HG02884 (cell line): ENCODE measurements at regions not wholly inside any gene's neighbourhood (a gene's known extent, or its start where the extent isn't known, plus 50 kb on each side); places are given as distances from the start of the nearest gene placed in this dataset.

Experiments used
- ATAC-seq: cut with Tn5 transposase; IDR thresholded peaks from one replicate; pipeline ENCODE4 v1.9.1; 2021; ENCODE audit warnings: mild to moderate bottlenecking, moderate library complexity; ENCODE audit not compliant: unreplicated experiment

DNA sequence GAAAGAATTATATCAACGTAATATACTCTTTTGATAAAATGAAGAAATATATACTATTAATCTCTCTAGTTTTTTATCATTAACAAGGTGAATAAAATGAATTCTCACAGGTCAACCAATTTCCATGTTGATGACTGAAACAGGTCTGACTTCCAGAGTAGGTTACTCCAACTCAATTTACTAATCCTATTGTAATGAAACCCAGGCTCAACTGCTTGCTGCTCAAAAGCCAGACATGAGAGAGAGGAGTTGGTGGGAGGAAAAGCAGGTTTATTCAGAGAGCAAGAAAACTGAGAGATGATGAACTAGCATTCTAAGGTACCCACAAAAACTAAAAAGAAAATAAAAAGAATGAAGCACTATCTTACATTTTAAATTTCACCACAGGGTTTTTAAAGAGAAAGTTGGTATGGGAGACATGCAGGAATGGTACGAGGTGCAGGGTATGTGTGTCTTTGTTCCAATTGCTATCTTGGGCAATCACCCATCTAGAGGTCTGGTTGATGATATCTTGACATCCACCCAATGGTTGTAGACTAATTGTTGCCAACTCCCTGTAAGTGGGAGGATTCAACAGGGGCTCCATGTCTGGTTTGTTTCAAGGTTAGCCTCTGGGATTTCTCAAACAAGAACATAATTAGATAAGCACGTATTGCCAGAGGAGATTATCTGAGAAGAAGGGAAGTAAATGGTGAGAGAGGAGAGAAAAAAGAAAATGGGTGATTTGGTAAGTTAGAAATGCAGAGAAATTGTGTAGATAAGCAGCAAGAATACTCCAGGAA is 471.4 kb upstream of the REG3G start:
- no peak for ATAC-seq

DNA sequence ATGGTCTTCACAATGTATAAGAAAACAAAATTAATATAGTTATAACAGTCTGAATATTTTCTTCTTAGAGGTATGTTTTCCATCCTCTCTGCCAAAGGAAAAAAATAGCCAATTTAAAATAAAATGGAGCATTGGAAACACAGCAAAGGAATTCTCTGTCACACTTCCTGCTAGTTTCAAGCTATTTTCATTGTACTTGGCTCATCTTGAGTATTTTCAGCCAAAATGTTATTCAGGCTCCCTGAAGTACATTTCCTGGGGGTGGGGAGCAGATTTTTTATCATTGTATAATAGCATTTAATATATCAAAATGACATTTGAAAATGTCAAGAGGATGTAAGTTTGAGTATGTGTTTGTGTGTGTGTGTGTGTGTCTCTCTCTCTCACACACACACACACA is 463.6 kb upstream of the REG3G start:
- no peak for ATAC-seq

DNA sequence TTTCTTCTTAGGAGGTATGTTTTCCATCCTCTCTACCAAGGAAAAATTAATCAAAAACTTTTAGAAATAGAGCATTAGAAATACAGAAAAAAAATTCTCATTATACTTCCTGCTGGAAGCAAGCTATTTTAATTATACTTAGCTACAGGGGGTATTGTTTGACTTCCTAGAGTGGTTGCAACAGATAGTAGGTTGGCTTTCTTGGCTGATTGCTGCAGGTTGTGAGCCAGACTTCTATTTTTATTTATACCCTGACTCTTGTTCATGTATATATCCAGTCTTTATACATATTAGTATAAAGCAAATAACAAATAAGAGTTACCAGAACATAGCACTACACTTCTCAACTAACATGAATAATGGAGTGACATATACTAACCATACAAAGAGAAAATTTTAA is 460.8 kb upstream of the REG3G start:
- ATAC-seq, result no peak

DNA sequence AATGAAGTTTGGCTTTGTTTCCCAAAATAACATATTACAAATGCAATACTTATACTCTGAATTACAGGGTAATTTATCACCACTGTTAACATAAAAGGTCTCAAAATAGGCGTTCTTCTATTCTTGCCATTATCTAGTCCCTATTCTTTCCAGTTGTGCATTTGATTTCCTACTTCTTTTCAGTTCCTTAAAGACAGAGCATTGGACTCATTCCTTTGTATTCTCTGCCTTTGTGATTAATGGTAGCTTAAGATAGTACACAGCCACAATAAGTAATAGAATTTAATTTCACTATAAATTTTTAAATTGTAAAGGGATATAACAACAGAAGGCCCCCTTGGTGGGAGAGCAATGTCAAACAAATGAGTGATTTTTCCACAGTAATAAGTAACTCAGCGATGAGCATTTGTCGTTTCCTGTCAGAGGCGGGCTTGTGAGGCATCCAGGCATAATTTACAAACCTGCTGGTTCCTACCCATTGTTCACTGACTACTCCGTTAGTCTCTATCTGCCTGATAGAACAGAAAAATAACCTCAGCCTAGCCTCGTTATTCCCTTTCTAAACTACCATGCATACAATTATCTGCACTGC is 456.6 kb upstream of the REG3G start:
- no peak for ATAC-seq

DNA sequence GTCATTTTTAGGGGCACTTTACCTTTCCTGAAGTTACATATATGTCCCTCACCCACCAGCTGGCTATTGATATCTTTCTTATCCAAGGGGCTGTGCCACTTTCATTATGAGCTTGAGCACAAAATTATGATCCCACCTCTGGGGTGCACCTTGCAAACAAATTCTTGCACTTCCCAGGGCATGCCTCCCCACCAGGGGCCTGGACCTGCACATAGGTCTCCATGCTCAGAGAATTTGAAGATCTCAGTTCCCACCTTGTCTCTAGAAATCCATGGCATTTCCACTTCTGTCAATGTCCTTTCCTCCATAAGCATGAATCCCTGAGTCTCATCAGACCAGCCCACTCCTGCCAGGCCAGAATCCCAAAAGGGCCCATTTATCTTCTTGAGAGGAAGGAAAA is 449.1 kb upstream of the REG3G start:
- no peak for ATAC-seq

DNA sequence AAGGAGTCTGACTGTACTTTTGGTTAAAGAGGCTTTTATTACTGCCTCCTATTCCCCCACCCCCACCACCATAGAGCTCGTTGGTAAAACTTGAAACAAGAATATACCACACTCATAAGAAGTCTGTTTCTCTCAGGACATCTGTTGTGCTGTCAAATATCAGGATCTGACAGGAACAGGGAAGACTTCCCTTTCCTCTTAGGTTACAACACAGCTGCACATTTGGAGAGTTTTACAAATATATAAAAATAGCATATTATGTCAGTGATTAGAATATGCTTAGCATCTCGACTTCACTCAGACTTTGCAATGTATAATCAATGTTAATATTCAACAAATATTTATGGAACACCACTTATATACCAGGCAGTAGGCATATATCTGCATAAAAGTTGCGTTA is 439.6 kb upstream of the REG3G start:
- ATAC-seq, result no peak

DNA sequence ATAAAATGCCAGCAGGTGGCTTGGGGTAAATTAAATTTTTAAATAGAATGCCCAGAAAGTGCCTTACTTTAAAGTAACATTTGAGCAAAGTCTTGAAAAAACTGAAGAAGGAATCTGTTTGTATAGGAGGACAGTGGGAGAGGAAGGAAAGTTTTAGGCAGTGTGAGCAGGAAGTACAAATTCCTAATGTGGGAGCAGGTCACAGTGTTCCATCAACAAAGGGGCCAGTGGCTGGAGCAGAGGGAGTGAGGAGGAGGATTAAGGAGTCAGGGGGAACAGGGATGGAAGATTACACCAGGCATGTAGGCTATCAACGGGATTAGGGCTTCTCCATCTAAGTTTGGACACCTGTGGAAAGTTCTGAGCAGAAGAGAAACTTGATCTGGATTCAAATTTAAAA is 439.2 kb upstream of the REG3G start:
- ATAC-seq, result no peak

DNA sequence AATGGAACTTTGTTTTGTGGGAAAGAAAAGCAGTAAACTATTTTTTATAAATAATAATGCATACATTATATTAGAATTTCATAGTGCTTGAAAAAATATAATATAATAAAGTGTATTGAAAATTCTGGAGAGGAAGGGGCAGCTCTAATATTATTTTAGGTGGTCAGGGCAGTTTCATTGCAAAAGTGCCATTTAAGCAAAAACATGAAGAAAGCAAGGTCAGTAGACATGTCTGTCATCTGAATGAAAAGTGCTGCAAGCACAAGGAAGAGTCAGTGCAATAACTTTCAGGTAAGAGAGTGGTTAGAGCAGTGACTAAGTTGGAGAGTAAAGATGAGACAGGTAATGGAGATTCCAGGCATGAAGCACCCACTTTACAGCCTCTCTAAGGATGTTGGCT is 435.6 kb upstream of the REG3G start:
- no peak for ATAC-seq

DNA sequence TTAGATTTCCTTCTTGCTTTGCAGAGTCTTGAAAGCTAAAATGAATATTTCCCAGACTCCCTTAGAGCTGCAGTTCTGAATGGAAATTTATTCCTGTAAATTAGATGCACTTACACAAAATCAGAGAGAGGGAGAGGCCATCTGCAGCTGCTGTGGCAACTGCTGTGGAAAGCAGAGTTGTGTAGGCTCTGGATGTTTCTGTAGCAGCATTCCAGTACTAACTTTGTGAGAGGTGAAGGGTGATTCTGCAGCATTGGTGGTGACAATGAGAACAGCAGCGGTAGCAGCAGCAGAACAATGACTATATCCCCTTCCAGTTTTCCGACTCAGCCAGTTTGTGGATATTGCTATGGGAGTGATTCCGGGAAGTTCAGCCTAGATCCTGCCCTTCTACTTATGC is 433.0 kb upstream of the REG3G start:
- ATAC-seq, result no peak

DNA sequence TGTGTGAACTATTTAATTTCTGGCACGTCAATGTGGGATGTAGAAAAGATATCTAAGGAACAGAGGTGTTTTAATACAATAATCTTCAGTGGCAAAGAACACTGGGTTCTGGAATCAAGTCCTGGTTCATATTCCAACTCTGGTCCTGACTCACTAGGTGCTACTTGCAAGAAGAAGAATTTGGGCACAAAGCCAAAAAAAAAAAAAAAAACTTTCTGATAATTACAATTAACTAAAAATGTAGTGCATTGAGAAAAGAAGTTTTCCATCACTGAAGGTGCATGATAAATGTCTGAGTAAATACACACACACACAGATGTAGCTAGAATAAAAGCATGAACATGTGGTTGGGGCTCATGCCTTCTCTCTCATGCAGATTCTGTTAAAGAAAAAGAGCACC is 424.4 kb upstream of the REG3G start:
- ATAC-seq, result no peak

DNA sequence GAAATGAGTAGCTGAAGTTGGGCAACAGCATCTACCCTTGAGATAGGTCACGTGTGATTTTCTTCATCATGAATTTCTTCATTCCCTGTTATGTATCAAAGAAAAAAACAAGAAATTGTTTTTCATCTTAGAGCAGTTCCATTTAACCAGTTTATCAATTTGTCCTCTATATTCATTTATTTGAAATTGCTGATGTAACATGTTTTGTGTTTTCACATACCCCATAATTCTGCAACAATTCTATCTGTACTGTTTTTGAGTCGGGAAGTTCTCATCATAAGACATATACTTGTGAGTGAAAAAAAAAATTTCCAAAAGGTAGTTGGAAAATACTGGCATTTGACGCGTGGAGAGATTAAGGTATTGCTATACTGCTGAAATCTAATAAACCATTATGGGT is 422.6 kb upstream of the REG3G start:
- no peak for ATAC-seq

DNA sequence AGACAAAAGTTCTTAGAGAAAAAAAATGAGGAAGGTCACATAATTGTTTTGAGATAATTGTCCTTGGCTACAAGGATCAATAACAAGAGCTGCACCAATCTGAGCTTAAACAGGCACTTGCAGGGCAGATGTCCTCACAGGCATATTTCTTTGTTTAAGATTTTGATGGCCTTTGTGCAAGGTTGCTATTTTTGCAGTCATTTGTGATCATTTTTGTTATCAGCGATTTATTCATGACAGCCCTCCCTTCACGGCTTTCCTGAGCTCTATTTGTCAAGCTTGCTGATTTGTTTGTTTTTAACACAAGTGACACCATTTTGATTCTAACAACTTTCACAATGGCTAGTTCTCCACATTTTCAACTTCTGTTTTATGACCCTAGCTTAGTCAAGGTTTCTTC is 418.6 kb upstream of the REG3G start:
- no peak for ATAC-seq

DNA sequence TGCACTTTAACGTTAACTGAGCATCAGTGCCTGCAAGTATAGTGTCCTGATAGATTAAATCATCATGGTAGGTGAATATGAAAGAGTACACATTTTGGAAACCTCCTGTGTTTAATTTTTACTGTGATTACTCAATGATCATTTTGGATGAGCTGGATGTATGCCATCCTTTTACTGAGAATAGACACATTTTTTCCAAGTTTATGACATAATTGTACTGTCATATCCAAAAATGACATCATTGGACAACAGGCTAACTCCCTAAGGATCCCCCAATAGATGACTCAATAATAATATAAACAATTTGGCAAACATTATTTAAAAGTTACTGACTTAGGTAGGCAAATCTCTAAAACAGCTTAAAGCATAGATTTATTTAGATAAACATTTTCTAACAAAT is 410.8 kb upstream of the REG3G start:
- ATAC-seq, result no peak

DNA sequence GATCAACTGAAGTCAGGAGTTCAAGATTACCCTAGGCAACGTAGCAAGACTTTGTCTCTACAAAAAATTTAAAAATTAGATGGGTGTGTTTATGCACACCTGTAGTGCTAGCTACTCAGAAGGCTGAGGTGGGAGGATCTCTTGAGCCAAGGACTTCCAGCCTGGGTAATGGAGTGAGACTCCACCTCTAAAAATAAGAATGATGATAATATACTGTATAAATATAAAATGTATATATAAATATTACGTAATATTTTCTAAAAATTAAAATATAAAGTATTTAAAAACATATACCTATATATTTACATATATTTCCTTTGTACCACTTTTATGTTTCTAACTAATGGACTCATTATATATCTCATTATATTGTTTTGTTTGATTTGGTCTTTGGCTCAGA is 409.5 kb upstream of the REG3G start:
- no peak for ATAC-seq

DNA sequence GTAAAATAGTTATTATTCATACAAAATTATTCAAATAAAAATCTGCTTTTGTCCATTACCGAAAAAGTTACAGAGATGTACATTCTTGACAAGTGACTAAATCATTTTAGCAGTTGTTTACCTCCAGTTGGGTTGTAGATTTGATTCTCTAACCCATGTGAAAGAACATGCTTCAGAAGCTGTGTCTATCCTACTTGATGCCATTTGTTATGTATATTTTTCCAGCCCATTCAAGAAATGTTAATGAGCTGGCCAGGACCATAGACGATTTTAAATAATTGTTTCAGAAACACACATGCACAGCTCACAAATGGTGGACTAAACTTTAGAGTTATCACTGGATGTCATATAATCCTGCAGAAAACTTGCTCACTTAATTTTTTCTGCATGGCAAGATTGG is 391.1 kb upstream of the REG3G start:
- ATAC-seq, result no peak

DNA sequence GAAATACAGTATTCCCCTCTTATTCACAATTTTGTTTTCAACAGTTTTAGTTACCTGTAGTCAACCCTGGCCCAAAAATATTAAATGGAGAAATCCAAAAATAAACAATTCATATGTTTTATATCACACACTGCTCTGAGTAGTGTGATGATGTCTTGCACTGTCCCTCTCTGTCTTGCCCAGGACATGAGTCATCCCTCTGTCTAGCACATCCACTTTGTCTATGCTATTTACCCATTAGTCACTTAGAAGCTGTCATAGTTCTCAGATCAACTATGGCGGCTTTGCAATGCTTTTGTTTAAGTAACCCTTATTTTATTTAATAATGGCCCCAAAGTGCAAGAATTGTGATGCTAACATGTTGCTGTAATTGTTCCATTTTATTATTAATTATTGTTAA is 380.6 kb upstream of the REG3G start:
- no peak for ATAC-seq

DNA sequence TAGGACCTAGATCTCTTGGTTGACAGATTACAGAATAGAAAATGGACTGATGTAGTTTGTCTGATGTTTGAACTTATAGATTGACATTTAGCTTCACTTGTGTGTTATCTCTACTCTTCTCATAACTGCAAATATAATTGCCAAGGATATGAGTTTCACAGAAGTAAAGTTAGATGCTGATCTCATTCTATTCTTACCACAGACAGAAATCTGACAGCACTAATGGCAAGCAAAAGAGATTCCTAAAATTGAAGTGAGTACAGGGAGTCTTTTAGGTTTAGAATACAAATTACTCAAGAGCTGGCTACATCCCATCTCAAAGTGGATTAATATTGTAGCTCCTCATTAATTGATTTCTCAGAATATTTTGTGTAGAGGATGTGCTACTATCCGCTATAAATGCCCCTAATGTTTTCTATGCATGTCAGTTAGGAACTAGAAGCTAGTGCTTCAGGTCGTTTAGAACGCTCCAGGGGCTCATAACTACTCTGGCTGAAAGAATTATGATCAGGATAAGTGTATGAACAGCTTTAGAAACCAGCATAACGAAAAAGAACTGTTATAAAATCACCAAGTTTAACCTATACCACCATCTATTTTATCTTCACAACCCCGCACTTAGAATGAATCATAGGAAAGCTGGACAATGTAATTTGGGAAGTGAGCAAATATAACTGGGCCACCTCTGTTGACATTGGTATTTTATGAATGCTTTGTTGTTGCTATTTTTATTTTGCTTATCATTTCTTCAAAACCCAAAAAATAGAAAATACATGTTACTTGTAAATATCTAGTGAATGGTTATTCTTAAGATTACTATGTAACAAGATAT is 378.8 kb upstream of the REG3G start:
- ATAC-seq, result no peak

DNA sequence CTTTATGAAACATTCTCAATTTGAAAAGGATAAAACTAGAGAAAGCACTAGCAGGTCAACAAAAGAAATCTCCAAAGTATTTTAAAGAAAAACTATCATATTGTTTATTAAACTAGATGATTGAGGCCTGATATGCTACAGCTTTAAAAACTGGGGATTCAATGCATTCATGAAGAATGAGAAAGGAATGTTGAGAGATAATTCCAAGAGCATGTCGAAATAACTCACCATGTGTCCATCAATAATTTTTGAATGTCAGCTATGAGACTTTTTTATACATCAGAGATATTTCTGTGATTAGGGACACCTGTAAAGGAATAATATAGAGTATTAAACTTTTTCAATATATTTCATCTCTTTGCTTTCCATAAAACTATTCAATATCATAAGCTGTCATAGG is 376.9 kb upstream of the REG3G start:
- no peak for ATAC-seq

DNA sequence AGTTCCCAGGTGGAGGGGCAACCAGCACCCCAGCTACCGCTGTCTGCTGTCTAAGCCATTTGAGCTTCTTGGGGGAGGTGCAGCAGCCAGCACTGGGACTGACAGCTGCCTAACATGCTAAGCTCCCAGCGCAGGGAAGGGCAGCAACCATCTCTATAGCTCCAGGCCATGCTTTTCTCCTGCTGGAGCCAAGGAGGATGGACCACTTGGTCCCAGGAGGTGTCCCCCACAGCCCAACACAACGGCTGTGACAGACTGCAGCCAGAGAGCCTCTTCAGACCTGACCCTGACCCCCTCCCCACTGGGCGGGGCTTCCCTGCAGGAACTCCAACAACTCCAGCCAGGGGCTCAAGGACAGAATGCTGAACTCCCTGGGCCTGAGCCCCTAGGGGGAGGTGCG is 370.6 kb upstream of the REG3G start:
- no peak for ATAC-seq

DNA sequence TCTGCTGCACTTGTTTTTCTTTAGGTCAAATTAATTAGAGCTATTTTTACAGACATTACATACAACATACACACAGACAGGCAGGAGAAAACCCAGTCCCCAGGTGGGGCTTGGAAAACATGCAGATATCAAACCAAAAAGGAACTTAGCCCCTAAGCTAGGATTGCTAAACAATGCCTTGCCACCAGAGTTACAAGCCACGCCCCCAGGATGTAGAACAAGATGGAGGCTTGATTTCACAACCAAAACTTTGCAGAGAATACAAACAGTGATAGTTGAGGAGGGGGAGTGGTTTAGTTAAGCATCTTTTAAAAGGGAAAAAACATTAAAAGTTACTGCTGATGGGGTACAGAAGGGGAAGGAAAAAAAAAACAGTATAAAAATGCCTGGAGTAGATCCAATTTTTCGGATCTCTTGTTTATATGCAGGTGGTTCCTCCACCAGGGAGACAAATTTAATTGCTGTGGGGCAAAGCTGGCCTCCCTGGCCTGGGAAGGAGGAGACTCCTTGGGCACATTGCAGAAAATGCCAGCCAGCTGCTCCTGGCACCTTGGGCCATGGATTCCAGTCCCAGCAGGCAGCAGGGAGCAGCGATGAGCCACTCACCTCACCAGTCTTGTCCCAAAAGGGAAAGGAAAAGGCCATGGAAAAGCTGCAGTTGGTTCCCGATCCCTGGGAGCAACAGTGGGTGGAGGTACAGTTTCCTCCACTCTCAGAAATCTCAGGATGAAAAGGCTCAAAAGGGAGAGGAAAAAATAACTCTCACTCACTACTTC is 348.4 kb upstream of the REG3G start:
- no peak for ATAC-seq

DNA sequence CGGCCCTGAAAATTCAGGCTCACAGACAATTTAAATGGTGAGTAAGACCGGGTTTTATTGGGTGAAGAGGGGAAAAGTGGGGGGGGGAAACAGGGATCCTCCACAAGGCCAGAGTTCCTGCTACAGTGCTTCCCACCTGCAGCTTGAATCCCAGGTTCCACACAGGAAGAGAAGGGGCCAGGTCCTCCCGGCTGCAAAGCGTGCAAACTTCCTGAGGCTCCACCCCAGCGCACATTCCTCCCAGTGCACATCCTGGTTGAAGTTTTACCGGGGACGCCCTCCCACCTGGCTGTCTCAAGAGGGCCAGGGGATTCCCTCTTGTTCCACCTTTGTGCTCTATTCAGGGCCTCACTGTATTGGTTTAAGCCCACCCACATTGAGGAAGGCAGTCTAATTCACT is 347.7 kb upstream of the REG3G start:
- ATAC-seq, result no peak
